ENCODE measurements at regions not wholly inside any gene's neighbourhood (a gene's known extent, or its start where the extent isn't known, plus 50 kb on each side); places are given as distances from the start of the nearest gene placed in this dataset.
A peak's percentile ranks its signal among the peaks of the same experiment; 100 is the strongest.

- TF ChIP-seq, protein P1, sequence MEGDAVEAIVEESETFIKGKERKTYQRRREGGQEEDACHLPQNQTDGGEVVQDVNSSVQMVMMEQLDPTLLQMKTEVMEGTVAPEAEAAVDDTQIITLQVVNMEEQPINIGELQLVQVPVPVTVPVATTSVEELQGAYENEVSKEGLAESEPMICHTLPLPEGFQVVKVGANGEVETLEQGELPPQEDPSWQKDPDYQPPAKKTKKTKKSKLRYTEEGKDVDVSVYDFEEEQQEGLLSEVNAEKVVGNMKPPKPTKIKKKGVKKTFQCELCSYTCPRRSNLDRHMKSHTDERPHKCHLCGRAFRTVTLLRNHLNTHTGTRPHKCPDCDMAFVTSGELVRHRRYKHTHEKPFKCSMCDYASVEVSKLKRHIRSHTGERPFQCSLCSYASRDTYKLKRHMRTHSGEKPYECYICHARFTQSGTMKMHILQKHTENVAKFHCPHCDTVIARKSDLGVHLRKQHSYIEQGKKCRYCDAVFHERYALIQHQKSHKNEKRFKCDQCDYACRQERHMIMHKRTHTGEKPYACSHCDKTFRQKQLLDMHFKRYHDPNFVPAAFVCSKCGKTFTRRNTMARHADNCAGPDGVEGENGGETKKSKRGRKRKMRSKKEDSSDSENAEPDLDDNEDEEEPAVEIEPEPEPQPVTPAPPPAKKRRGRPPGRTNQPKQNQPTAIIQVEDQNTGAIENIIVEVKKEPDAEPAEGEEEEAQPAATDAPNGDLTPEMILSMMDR (IDR thresholded peaks at IDR 0.05) = peak; percentile 33 to 86 (median 64)
- TF ChIP-seq EP300 (IDR thresholded peaks at IDR 0.05) = no peak
- TF ChIP-seq POLR2AphosphoS5 (IDR thresholded peaks at IDR 0.05) = no peak
- TF ChIP-seq POLR2A (IDR thresholded peaks at IDR 0.05) = no peak
These were observed 148.3 kb upstream of the RPS6KA2 start for GRCh38 chr6:166775180-166775922.

Measured in upper lobe of left lung (tissue), 4 donors.